ENCODE measurements at regions not wholly inside any gene's neighbourhood (a gene's known extent, or its start where the extent isn't known, plus 50 kb on each side); places are given as distances from the start of the nearest gene placed in this dataset.

- TF ChIP-seq CTCF (IDR thresholded peaks at IDR 0.05; ENCODE audit: borderline replicate concordance, extremely low read depth, low read length, poor library complexity, severe bottlenecking) (no peak), EZH2 (IDR thresholded peaks at IDR 0.05; ENCODE audit: borderline replicate concordance, low read depth, low read length, severe bottlenecking) (no peak)
Measured at GRCh38 chr18:28666216-28666615, 489.3 kb upstream of the CDH2 start.
